HG02763 (cell line): ENCODE measurements at regions not wholly inside any gene's neighbourhood (a gene's known extent, or its start where the extent isn't known, plus 50 kb on each side); places are given as distances from the start of the nearest gene placed in this dataset.

Source experiments
- ATAC-seq: cut with Tn5 transposase; IDR thresholded peaks from one replicate; pipeline ENCODE4 v1.9.1; 2021; ENCODE audit warnings: mild to moderate bottlenecking, moderate library complexity; ENCODE audit not compliant: unreplicated experiment

- no peak for ATAC-seq
Measured at GRCh38 chr2:6054161-6054671, 362.0 kb downstream of the SOX11 start.

- no peak for ATAC-seq
Measured at GRCh38 chr2:6060992-6061663, 368.9 kb downstream of the SOX11 start.

- no peak for ATAC-seq
Measured at GRCh38 chr2:6064757-6065156, 372.6 kb downstream of the SOX11 start.

GRCh38 chr2:6065703-6066102 is 373.5 kb downstream of the SOX11 start:
- ATAC-seq: no peak

GRCh38 chr2:6067089-6067488 is 374.9 kb downstream of the SOX11 start:
- no peak for ATAC-seq

DNA sequence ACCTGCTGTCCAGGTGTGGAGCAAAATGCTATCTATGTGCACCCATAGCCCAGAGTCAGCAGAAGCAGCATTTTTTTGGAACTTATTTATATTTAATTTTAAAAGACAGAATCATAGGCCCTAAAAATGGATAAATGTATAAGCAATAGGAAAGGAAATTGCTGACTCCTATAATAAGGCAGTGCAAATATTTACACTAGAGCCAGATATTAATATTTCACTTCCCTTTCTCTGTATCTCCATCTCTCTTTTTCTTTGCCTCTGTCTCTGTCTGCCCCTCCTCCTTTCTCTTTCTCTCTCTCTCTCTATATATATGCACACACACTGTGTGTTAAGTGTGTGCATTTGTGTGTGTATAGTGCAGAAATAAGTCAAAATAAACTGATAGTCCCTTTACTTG is 375.6 kb downstream of the SOX11 start:
- ATAC-seq: no peak

DNA sequence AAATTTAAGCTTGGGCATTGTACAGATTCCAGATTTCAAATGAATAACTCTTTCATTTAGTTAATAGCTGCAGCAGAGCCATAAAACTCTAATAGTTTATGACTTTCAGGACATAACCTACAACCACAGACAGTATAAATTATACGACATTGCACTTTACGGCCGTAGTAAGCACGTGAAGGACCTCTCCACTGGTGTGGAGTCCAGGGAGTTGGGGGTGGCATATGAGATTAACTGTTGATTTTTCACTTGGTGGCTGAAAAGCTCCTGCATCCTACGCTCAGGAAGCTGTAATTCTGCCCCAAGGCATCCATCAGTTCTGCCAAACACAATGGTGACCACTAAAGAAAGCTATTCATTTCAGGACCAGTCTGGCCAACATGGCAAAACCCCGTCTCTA is 376.2 kb downstream of the SOX11 start:
- no peak for ATAC-seq

GRCh38 chr2:6069381-6069780 is 377.2 kb downstream of the SOX11 start:
- ATAC-seq: no peak

DNA sequence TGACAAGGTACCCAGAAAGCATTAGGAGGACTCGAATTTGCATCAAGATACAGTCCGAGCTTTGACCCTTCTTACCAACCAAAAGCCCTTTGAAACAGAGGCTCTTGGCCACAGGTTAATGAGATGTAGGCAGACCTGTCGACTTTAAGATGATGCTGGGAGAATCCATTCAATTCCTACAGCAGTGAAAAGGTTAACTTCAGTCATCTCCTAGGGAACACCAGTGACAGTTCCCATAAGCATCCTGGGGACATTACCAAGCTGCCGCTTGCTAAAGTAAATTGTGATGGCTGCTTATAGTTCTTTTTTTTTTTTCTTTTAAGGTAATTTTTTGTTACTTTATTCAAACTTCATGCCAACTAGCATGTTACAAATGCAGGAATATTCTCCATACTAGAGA is 379.3 kb downstream of the SOX11 start:
- no peak for ATAC-seq

GRCh38 chr2:6072276-6072675 is 380.1 kb downstream of the SOX11 start:
- no peak for ATAC-seq

GRCh38 chr2:6072768-6073167 is 380.6 kb downstream of the SOX11 start:
- no peak for ATAC-seq

- no peak for ATAC-seq
Measured at GRCh38 chr2:6073191-6074088, 381.3 kb downstream of the SOX11 start.

- no peak for ATAC-seq
Measured at GRCh38 chr2:6074089-6074643, 382.0 kb downstream of the SOX11 start.

- no peak for ATAC-seq
Measured at GRCh38 chr2:6077585-6077984, 385.4 kb downstream of the SOX11 start.

DNA sequence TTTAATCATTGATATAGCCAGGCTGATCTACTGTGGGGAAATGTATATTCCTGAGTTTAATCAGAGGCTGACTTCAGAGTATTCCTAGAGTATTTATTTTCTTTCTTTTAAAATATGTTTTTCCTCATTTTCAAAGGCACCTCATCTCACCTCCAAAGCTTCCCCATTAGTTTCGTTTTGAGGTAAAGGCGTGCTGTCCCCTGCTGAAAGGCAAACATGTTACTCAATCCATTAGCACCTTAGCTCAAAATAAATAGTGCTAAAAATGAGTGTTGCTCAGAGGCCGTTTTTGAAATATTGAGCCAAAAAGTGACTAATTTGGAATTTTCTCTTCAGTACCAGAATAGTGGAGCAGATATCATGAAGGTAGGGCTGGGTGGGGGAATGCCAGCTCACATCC is 386.2 kb downstream of the SOX11 start:
- no peak for ATAC-seq

- no peak for ATAC-seq
Measured at GRCh38 chr2:6079405-6079804, 387.2 kb downstream of the SOX11 start.

DNA sequence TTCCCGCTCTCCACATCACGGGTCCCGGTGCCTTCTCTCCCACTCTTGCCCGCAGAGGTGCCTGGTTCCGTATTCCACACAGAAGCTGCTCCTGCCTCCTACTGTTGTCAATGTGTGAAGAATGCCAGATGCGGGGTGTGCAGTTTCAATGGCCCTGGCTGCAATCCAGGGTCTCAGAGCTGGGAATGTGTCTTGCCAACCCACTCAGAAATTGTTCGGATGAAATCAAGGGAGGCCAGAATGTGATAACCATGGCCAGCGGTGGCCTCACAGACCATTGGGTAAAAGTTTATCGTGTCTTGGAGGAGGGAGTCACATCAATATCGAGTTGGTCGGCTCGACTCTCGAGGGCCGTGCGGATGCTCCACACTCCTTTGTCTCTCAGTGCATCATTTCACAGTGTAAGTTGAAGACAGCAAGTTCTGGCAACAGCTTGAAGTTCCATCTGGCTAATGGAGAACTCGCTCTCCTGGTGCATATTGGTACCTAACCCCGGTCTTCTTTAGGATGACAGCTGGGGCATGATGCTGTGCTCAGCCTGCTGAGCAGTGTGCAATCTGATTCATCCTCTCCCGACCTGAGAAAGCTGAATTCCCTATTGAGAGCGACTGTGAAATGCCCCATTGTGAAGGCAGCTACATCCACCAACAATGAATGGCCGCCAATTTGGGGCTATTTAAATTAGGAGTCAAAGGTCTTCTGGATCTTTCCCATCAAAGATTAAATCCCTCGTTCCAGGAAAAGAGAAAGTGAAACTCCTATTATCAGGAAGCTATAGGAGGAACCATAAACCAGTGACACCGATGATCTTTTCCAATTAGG is 389.0 kb downstream of the SOX11 start:
- no peak for ATAC-seq

DNA sequence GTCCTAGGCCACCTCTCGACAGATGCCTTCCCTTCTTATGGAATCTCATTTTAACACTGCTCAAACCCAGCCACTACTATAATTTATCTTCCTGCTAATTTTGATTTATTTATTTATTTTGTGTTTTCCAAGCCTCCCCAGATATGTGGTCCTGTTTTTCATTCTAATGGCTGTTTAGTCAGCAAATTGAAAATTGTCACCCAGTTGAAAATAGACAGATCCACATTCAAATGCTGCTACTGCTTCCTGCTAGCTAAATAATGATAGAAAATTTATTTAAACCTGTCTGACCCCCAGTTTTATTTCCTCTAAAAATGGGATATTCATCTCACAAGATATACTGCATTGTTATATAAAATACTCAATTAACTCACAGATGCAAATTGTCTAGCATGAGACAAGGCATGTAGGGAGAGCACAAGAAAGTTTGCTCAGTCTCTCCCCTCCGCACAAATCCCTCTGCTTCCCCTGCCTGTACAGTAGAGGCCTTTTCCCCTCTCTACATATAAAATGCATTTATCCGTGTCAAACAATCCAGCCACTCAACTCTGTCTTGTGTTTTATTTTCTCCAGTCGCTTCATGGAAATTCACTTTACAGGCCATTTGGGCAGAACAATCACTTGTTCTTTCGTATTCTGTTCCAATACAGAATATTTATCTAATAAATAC is 389.9 kb downstream of the SOX11 start:
- ATAC-seq: no peak

GRCh38 chr2:6082625-6083018 is 390.4 kb downstream of the SOX11 start:
- no peak for ATAC-seq

DNA sequence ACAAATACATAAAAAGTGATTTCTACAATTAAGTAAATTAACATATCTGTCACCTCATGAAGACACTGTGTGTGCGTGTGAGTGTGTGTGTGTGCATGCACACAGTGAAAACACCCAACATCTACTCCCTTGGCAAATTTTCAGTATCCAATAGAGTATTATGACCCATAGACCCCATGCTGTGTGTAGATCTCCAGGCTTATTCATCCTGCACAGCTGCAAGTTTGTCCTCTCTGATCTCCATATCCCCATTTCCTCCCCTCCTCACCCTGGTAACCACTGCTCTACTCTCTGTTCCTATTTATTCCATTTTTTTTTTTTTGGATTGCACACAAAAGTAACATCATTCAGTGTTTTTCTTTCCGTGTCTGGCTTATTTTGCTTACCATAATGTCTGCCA is 391.0 kb downstream of the SOX11 start:
- no peak for ATAC-seq
